ENCODE measurements at regions not wholly inside any gene's neighbourhood (a gene's known extent, or its start where the extent isn't known, plus 50 kb on each side); places are given as distances from the start of the nearest gene placed in this dataset.

DNA sequence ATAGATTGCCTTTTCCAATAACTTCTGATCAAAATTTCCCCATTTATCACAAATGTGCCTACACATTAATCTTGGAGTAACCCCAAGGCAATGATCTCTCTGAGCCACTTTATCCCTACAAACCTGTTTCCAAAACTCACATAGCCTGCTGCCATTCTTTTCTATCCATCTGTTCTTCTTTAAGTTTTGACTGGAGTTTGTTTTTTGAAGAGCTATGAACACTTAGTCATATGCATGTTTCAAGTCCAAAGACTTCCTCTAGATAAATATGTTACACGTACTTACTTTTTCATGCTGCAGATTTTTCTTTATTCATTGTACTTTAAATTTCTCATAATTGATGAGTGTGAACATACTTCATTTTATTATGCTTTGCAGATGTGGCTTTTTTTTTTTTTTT, 488.9 kb upstream of the CITED2 start:
- no CpG with 5 or more reads among the region's 1 CpG for WGBS (ENCODE audit: insufficient coverage)
- no peaks in the 10 kb centered on the region for H3K27me3 ChIP-seq (ENCODE audit: control insufficient read depth, insufficient read depth, low read length)
- no peaks in the 10 kb centered on the region for H3K4me1 ChIP-seq (ENCODE audit: control insufficient read depth, insufficient read depth, low read length)
- no peak overlapping the region for H3K27ac ChIP-seq (ENCODE audit: low read length)
- no peaks in the 10 kb centered on the region for H3K9me3 ChIP-seq (replicated peaks; ENCODE audit: control insufficient read depth, low read depth, low read length)
- no peak overlapping the region for H3K4me3 ChIP-seq (ENCODE audit: low read length)
- no peak for DNase-seq
- no peaks in the 10 kb centered on the region for H3K36me3 ChIP-seq (ENCODE audit: control insufficient read depth, insufficient read depth, low read length)

DNA sequence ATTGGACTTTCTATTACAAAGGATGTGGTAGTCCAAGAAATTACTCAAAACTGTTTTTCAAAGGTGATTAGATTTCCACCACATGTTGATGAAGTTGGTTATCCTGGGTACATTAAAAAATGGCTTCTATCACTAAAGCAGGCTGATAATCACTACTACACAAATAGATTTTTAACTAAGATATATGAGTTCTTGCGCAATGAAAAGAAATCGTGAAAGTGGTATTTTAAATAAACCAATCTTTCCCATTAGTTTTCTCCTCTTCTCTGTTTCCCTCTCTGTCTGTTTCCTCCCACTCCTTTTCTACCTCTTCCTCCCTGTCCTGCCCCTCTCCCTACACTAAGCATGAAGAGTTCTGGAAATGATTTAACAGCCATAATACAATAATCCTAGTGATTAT, 487.9 kb upstream of the CITED2 start:
- DNase-seq: no peak
- Histone ChIP-seq H3K4me3 (ENCODE audit: low read length) (no peak overlapping the region), H3K27ac (ENCODE audit: low read length) (no peak overlapping the region), H3K36me3 (ENCODE audit: control insufficient read depth, insufficient read depth, low read length) (no peaks in the 10 kb centered on the region), H3K27me3 (ENCODE audit: control insufficient read depth, insufficient read depth, low read length) (no peaks in the 10 kb centered on the region), H3K9me3 (replicated peaks; ENCODE audit: control insufficient read depth, low read depth, low read length) (no peaks in the 10 kb centered on the region), H3K4me1 (ENCODE audit: control insufficient read depth, insufficient read depth, low read length) (no peaks in the 10 kb centered on the region)
- WGBS (ENCODE audit: insufficient coverage): no CpG with 5 or more reads among the region's 2 CpGs

DNA sequence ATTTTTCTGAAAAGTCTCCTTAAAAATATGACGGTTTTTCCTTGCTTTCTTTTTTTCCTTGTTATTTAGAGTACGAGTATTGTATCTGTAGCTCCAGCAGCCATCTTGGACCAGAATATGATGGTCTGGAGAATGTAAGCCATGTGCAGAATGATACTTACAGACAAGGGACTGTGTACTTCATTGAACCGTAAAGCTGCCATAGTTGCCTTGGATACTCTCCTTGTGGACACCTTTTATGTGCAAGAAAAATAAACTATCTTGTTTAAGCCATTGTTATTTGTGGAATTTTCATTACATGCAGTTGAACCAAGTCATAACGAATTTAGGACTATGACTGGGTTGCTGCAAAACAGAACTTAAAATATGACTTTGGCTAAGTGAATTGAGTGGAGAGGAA, 485.8 kb upstream of the CITED2 start:
- WGBS (ENCODE audit: insufficient coverage): 68% methylated on average over 3 of the region's 4 CpGs
- no peak for DNase-seq
- Histone ChIP-seq H3K27me3 (ENCODE audit: control insufficient read depth, insufficient read depth, low read length) (no peaks in the 10 kb centered on the region), H3K4me1 (ENCODE audit: control insufficient read depth, insufficient read depth, low read length) (no peaks in the 10 kb centered on the region), H3K27ac (ENCODE audit: low read length) (no peak overlapping the region), H3K9me3 (replicated peaks; ENCODE audit: control insufficient read depth, low read depth, low read length) (no peaks in the 10 kb centered on the region), H3K36me3 (ENCODE audit: control insufficient read depth, insufficient read depth, low read length) (no peaks in the 10 kb centered on the region), H3K4me3 (ENCODE audit: low read length) (no peak overlapping the region)

DNA sequence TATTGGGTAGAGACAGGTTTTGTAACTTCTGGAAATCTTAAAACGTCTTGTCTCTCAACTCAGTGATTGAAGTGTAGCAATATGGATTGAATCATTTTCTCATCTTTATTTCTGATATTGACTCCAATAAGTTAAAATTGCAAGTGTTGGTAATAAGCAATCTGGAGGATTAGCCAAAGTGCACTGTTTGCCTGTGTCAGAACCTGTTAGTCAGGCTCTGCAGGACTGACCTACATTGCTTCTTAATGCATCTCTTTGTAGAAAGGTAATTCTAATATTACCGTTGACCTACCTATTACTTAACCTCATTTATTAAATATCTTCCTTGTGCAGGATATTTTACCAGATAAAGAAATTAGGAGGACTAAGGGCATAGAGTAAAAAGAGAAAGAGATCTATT, 484.0 kb upstream of the CITED2 start:
- no peaks in the 10 kb centered on the region for H3K4me1 ChIP-seq (ENCODE audit: control insufficient read depth, insufficient read depth, low read length)
- WGBS (ENCODE audit: insufficient coverage): no CpG with 5 or more reads among the region's 2 CpGs
- no peaks in the 10 kb centered on the region for H3K27me3 ChIP-seq (ENCODE audit: control insufficient read depth, insufficient read depth, low read length)
- H3K4me3 ChIP-seq (ENCODE audit: low read length): no peak overlapping the region
- H3K36me3 ChIP-seq (ENCODE audit: control insufficient read depth, insufficient read depth, low read length): no peaks in the 10 kb centered on the region
- DNase-seq: no peak
- H3K9me3 ChIP-seq (replicated peaks; ENCODE audit: control insufficient read depth, low read depth, low read length): no peaks in the 10 kb centered on the region
- no peak overlapping the region for H3K27ac ChIP-seq (ENCODE audit: low read length)

DNA sequence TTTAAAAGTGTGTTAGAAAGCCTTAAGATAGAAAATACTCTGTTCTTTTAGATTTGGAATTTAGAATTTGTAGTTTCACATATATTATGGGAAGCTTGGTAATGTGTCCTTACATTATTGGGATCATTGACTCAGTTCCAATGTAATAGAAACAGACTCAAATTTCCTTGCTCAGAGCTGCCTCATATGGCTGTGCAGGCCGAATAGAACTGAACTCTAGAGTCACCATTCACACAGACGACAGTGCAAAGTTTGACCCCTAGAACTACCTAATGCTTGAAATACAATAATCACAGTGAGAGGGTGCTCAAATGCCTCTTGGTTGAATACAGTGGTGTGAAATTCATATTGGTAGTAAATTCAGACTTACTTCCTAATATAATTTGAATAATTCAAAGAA, 482.7 kb upstream of the CITED2 start:
- Histone ChIP-seq H3K27ac (ENCODE audit: low read length) (no peak overlapping the region), H3K4me3 (ENCODE audit: low read length) (no peak overlapping the region), H3K4me1 (ENCODE audit: control insufficient read depth, insufficient read depth, low read length) (peaks cover 2% of the 10 kb centered on the region), H3K9me3 (replicated peaks; ENCODE audit: control insufficient read depth, low read depth, low read length) (no peaks in the 10 kb centered on the region), H3K27me3 (ENCODE audit: control insufficient read depth, insufficient read depth, low read length) (no peaks in the 10 kb centered on the region), H3K36me3 (ENCODE audit: control insufficient read depth, insufficient read depth, low read length) (no peaks in the 10 kb centered on the region)
- WGBS (ENCODE audit: insufficient coverage): no CpG with 5 or more reads among the region's 2 CpGs
- peak; percentile 25 for DNase-seq

DNA sequence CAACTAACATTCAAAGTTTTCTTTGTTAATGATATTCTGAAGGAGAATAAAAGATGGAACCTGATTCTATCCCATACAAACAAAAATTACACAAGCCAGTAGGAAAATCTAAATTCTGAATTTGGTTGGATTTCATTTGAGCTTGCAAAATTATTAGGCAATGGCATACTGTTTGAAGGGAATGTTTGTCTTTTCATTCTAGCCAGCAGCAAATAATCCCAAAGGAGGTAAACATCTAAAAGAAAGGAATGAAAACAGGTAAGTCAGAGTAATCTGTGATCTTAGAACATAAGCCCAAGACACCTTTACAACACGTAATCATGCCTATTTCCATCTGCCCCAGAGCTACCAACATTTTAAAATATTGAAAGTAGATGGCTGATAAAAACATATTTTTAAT, 482.1 kb upstream of the CITED2 start:
- H3K4me3 ChIP-seq (ENCODE audit: low read length): no peak overlapping the region
- no CpG with 5 or more reads among the region's 1 CpG for WGBS (ENCODE audit: insufficient coverage)
- peaks cover 2% of the 10 kb centered on the region for H3K4me1 ChIP-seq (ENCODE audit: control insufficient read depth, insufficient read depth, low read length)
- DNase-seq: no peak
- H3K27me3 ChIP-seq (ENCODE audit: control insufficient read depth, insufficient read depth, low read length): no peaks in the 10 kb centered on the region
- no peak overlapping the region for H3K27ac ChIP-seq (ENCODE audit: low read length)
- H3K36me3 ChIP-seq (ENCODE audit: control insufficient read depth, insufficient read depth, low read length): no peaks in the 10 kb centered on the region
- no peaks in the 10 kb centered on the region for H3K9me3 ChIP-seq (replicated peaks; ENCODE audit: control insufficient read depth, low read depth, low read length)

DNA sequence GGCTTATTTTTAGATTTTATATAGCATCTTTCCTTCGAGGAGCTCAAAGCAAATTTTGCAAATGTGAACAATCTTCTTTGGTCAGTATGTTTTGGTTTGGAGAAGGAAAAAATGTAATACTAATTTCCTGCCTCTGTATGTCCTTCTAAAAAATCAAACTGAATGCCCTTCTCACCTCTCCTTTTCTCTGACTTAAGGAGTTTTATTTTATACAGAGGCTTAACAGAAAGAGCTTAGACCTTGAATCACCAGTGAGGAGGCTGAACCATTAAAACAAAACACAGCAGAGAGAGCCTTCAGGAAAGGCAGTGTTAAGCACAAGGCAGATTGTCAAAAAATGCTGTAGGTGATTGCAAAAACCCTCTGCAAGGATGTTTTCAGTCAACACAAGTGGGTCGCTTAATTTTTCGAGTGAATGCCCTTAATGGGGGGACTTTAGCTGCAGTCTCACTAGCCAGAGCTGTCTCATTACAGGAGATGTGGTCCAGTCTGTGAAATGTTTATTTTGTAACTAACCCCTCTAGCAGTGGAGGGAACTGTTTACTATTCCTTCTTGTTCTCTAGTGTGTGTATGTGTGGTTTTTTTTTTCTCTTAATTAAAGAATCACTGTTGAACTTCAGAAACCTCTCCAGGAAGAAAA, 481.3 kb upstream of the CITED2 start:
- no peaks in the 10 kb centered on the region for H3K27me3 ChIP-seq (ENCODE audit: control insufficient read depth, insufficient read depth, low read length)
- no peaks in the 10 kb centered on the region for H3K9me3 ChIP-seq (replicated peaks; ENCODE audit: control insufficient read depth, low read depth, low read length)
- DNase-seq: no peak
- H3K4me3 ChIP-seq (ENCODE audit: low read length): no peak overlapping the region
- WGBS (ENCODE audit: insufficient coverage): no CpG with 5 or more reads among the region's 3 CpGs
- H3K36me3 ChIP-seq (ENCODE audit: control insufficient read depth, insufficient read depth, low read length): no peaks in the 10 kb centered on the region
- H3K27ac ChIP-seq (ENCODE audit: low read length): no peak overlapping the region
- H3K4me1 ChIP-seq (ENCODE audit: control insufficient read depth, insufficient read depth, low read length): peaks cover 2% of the 10 kb centered on the region

DNA sequence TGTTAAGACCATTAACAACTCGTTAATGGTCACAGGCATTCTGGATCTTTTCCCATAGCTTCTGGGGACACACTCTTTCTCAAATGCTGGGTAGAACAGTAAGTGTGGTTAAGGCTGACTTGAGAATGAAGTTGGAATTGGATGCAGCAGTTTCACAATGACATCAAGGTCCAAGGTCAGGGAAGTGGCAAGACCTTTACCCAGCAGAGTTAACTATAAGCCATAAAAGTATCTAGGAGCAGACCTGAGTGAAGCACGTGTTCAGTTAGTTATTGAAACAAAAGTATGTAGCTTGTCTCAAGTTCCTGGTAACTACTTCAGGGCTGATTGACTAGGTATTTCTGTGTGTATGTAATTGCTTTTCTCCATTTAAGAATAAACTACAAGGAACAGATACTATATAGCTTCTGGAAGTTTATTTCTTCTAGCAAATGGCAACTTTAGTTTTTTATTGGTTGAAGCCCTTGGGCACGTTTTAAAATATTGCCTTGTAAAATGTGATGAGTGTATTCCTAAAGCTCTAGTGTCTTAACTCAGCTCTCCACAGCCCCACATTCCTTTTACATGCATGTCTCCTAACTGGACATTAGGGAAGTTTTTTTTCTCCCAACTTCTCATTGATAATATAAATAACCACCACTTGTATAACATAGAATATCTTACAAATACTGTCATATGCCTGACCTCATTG, 479.0 kb upstream of the CITED2 start:
- DNase-seq: no peak
- H3K27ac ChIP-seq (ENCODE audit: low read length): no peak overlapping the region
- H3K4me3 ChIP-seq (ENCODE audit: low read length): no peak overlapping the region
- H3K36me3 ChIP-seq (ENCODE audit: control insufficient read depth, insufficient read depth, low read length): no peaks in the 10 kb centered on the region
- no peaks in the 10 kb centered on the region for H3K9me3 ChIP-seq (replicated peaks; ENCODE audit: control insufficient read depth, low read depth, low read length)
- H3K27me3 ChIP-seq (ENCODE audit: control insufficient read depth, insufficient read depth, low read length): no peaks in the 10 kb centered on the region
- WGBS (ENCODE audit: insufficient coverage): no CpG with 5 or more reads among the region's 3 CpGs
- peaks cover 2% of the 10 kb centered on the region for H3K4me1 ChIP-seq (ENCODE audit: control insufficient read depth, insufficient read depth, low read length)

DNA sequence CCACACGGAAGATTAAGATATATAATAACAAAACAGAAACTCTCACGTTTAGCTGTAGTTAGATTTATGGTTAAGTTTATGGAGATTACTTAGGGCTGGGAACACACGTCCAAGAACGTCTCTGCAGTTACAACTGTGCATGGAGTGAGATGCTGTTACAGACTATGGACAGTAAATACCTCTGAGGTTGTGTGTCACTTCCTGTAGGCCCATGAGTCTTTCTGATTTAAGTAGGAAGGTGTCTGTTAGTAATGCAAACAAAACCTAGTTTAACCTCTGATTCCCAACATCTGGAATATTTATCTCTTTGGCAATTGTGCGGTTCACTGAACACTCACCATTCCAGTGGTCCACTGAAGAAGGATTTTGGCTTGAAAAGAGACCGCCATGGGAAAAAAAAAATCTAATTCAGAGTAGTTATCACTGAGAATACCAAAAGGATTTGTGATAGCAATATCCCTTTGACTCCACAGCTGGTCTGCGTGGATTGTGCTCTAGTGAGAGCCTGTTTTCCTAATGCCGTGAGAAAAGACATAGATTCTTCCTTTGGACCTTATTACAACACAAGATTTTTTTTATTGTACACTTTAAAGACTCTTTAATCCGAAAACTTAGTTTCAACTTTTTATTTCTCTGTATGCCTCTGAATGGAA, 478.2 kb upstream of the CITED2 start:
- WGBS (ENCODE audit: insufficient coverage): 17% methylated on average over 2 of the region's 9 CpGs

DNA sequence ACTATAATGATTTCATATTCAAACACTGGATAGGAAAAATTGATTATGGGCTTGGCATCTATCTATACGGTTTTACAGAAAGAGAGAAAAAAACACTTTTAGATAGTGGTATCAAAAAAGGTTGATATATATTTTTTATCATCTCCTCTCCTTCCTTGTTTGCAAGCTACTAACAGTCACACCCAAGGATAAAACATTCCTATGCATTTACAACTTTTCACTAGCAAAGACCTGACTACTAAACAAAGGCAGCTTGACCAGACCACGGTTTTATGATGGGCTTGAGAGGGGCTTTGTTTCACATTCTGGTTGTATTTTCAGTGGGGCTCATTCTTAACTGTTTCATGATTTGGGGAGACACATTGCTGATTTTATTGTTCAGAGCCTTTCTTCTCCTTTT, 477.6 kb upstream of the CITED2 start:
- Histone ChIP-seq H3K4me1 (ENCODE audit: control insufficient read depth, insufficient read depth, low read length) (peaks cover 3% of the 10 kb centered on the region), H3K4me3 (ENCODE audit: low read length) (no peak overlapping the region), H3K27ac (ENCODE audit: low read length) (no peak overlapping the region), H3K9me3 (replicated peaks; ENCODE audit: control insufficient read depth, low read depth, low read length) (no peaks in the 10 kb centered on the region), H3K36me3 (ENCODE audit: control insufficient read depth, insufficient read depth, low read length) (no peaks in the 10 kb centered on the region), H3K27me3 (ENCODE audit: control insufficient read depth, insufficient read depth, low read length) (no peaks in the 10 kb centered on the region)
- no CpG with 5 or more reads among the region's 2 CpGs for WGBS (ENCODE audit: insufficient coverage)
- DNase-seq: no peak

More for the DNA sequence above, 478.2 kb upstream of the CITED2 start:
- Histone ChIP-seq H3K36me3 (ENCODE audit: control insufficient read depth, insufficient read depth, low read length) (no peaks in the 10 kb centered on the region), H3K4me3 (ENCODE audit: low read length) (no peak overlapping the region), H3K9me3 (replicated peaks; ENCODE audit: control insufficient read depth, low read depth, low read length) (no peaks in the 10 kb centered on the region), H3K27me3 (ENCODE audit: control insufficient read depth, insufficient read depth, low read length) (no peaks in the 10 kb centered on the region), H3K4me1 (ENCODE audit: control insufficient read depth, insufficient read depth, low read length) (peaks cover 2% of the 10 kb centered on the region), H3K27ac (ENCODE audit: low read length) (no peak overlapping the region)
- no peak for DNase-seq

Measured in muscle of leg (tissue), 3 donors.